ENCODE measurements at regions not wholly inside any gene's neighbourhood (a gene's known extent, or its start where the extent isn't known, plus 50 kb on each side); places are given as distances from the start of the nearest gene placed in this dataset.

- TF ChIP-seq CTCF (IDR thresholded peaks at IDR 0.05 in 4 of 5, conservative IDR thresholded peaks at IDR 0.05 in 1 of 5) (no peak), POLR2A (IDR thresholded peaks at IDR 0.05) (no peak)
Observed at GRCh38 chr7:18210377-18210776, 182.7 kb upstream of the PRPS1L1 start.

Measured in gastrocnemius medialis (tissue), 4 donors.